Mammary epithelial cell (primary cell): ENCODE measurements at regions not wholly inside any gene's neighbourhood (a gene's known extent, or its start where the extent isn't known, plus 50 kb on each side); places are given as distances from the start of the nearest gene placed in this dataset.
"Not testable (repeated sequence)": the region's sequence is repeated elsewhere in the genome, so short reads cannot be mapped to it uniquely, and the experiment has no call there.

ENCODE experiments used
- CTCF ChIP-seq, 2 donors: IDR thresholded peaks in 1 of 2; conservative IDR thresholded peaks in 1 of 2; 2 replicates each; pipeline ENCODE4 v1.5.1; 2011 to 2012; ENCODE audit warnings: inconsistent platforms in 2 of 2, low read length in 2 of 2, mild to moderate bottlenecking in 2 of 2, control low read depth in 1 of 2, low read depth in 1 of 2; ENCODE audit not compliant: insufficient read depth in 1 of 2; ENCODE audit errors: extremely low read depth in 1 of 2
- EZH2 ChIP-seq: IDR thresholded peaks from 2 replicates; pipeline ENCODE4 v1.6.1; 2012; ENCODE audit warnings: low read length, inconsistent platforms, borderline replicate concordance

GRCh38 chr21:16464211-16464889, 734.6 kb downstream of the USP25 start:
- not testable (repeated sequence) for TF ChIP-seq CTCF (conservative IDR thresholded peaks at IDR 0.05 in 1 of 2, IDR thresholded peaks at IDR 0.05 in 1 of 2; ENCODE audit: extremely low read depth in 1 of 2, insufficient read depth in 1 of 2, low read depth in 1 of 2, low read length in 2 of 2); EZH2
